Non-pigmented ciliary epithelial cell (primary cell): ENCODE measurements at regions not wholly inside any gene's neighbourhood (a gene's known extent, or its start where the extent isn't known, plus 50 kb on each side); places are given as distances from the start of the nearest gene placed in this dataset.

Experiments
- DNase-seq: peaks from one replicate; pipeline ENCODE4 v3.0.0-alpha.2; 2010; ENCODE audit warnings: low read depth

GRCh38 chr10:114771157-114771556, 50.4 kb upstream of the FHIP2A start:
- DNase-seq = no peak

- DNase-seq = no peak
Observed at GRCh38 chr10:114771749-114772148, 49.8 kb upstream of the FHIP2A start.
